ENCODE measurements at regions not wholly inside any gene's neighbourhood (a gene's known extent, or its start where the extent isn't known, plus 50 kb on each side); places are given as distances from the start of the nearest gene placed in this dataset.

- DNase-seq = no peak
Observed at GRCh38 chr5:111676926-111677415, 80.0 kb downstream of the NREP start.

- no peak for DNase-seq
Observed at GRCh38 chr5:111676466-111676865, 80.5 kb downstream of the NREP start.

GRCh38 chr5:111675201-111675934, 81.6 kb downstream of the NREP start:
- no peak for DNase-seq

- DNase-seq = no peak
Observed at GRCh38 chr5:111673891-111674626, 82.9 kb downstream of the NREP start.

- no peak for DNase-seq
Observed at GRCh38 chr5:111672099-111672498, 84.9 kb downstream of the NREP start.

- DNase-seq = no peak
Observed at GRCh38 chr5:111670826-111671492, 86.0 kb downstream of the NREP start.

GRCh38 chr5:111668477-111669414, 88.2 kb downstream of the NREP start:
- no peak for DNase-seq

GRCh38 chr5:111667128-111667736, 89.8 kb downstream of the NREP start:
- DNase-seq = no peak

- no peak for DNase-seq
Observed at GRCh38 chr5:111656580-111656979, 100.4 kb downstream of the NREP start.

- DNase-seq = no peak
Observed at GRCh38 chr5:111655169-111655924, 101.6 kb downstream of the NREP start.

GRCh38 chr5:111653408-111653807, 103.6 kb downstream of the NREP start:
- DNase-seq = no peak

- DNase-seq = no peak
Observed at GRCh38 chr5:111649516-111649915, 107.5 kb downstream of the NREP start.

GRCh38 chr5:111645303-111645838, 111.6 kb downstream of the NREP start:
- no peak for DNase-seq

- no peak for DNase-seq
Observed at GRCh38 chr5:111643499-111643898, 113.5 kb downstream of the NREP start.

GRCh38 chr5:111641533-111642233, 115.3 kb downstream of the NREP start:
- no peak for DNase-seq

- DNase-seq = no peak
Observed at GRCh38 chr5:111639912-111640311, 117.1 kb downstream of the NREP start.

GRCh38 chr5:111636736-111637135, 120.3 kb downstream of the NREP start:
- DNase-seq = no peak

- DNase-seq = no peak
Observed at GRCh38 chr5:111635916-111636570, 121.0 kb downstream of the NREP start.

- DNase-seq = no peak
Observed at GRCh38 chr5:111635151-111635902, 121.7 kb downstream of the NREP start.
